Activated CD8-positive, alpha-beta memory T cell treated with anti-CD3 and anti-CD28 coated beads, Interleukin-2, amount 50 U/mL, for 4 hours (primary cell): ENCODE measurements at regions not wholly inside any gene's neighbourhood (a gene's known extent, or its start where the extent isn't known, plus 50 kb on each side); places are given as distances from the start of the nearest gene placed in this dataset.
"Not testable (repeated sequence)": the region's sequence is repeated elsewhere in the genome, so short reads cannot be mapped to it uniquely, and the experiment has no call there.

ENCODE experiments used
- DNase-seq: peaks from one replicate; pipeline ENCODE4 v3.0.0-alpha.2; 2020

GRCh38 chr9:88596376-88596775 lies 61.4 kb downstream of the NXNL2 start:
- no peak for DNase-seq

- DNase-seq = no peak
Observed at GRCh38 chr9:88604836-88605511, 70.0 kb downstream of the NXNL2 start.

GRCh38 chr9:88605512-88606362 lies 70.8 kb downstream of the NXNL2 start:
- DNase-seq = no peak

- DNase-seq = no peak
Observed at GRCh38 chr9:88614359-88614758, 79.4 kb downstream of the NXNL2 start.

- DNase-seq = no peak
Observed at GRCh38 chr9:88623698-88624097, 88.7 kb downstream of the NXNL2 start.

- DNase-seq = no peak
Observed at GRCh38 chr9:88628114-88628513, 93.1 kb downstream of the NXNL2 start.

- no peak for DNase-seq
Observed at GRCh38 chr9:88628811-88629210, 93.8 kb downstream of the NXNL2 start.

- DNase-seq = not testable (repeated sequence)
Observed at GRCh38 chr9:88630574-88630973, 95.6 kb downstream of the NXNL2 start.

- DNase-seq = no peak
Observed at GRCh38 chr9:88635151-88635550, 100.2 kb downstream of the NXNL2 start.

- DNase-seq = no peak
Observed at GRCh38 chr9:88641456-88642240, 106.7 kb downstream of the NXNL2 start.

GRCh38 chr9:88642336-88642735 lies 107.4 kb downstream of the NXNL2 start:
- no peak for DNase-seq

GRCh38 chr9:88643931-88644330 lies 109.0 kb downstream of the NXNL2 start:
- DNase-seq = no peak

- DNase-seq = no peak
Observed at GRCh38 chr9:88645172-88645878, 110.3 kb downstream of the NXNL2 start.

GRCh38 chr9:88645879-88646199 lies 110.9 kb downstream of the NXNL2 start:
- DNase-seq = no peak

GRCh38 chr9:88646539-88647300 lies 111.7 kb downstream of the NXNL2 start:
- no peak for DNase-seq

- DNase-seq = no peak
Observed at GRCh38 chr9:88651682-88652633, 117.0 kb downstream of the NXNL2 start.

GRCh38 chr9:88652876-88653275 lies 117.9 kb downstream of the NXNL2 start:
- DNase-seq = no peak

GRCh38 chr9:88653406-88653805 lies 118.4 kb downstream of the NXNL2 start:
- no peak for DNase-seq

- no peak for DNase-seq
Observed at GRCh38 chr9:88653911-88654310, 118.9 kb downstream of the NXNL2 start.

- DNase-seq = no peak
Observed at GRCh38 chr9:88657893-88658292, 122.9 kb downstream of the NXNL2 start.

GRCh38 chr9:88658311-88658822 lies 123.4 kb downstream of the NXNL2 start:
- no peak for DNase-seq
